OCI-M2 (cell line): ENCODE measurements at regions not wholly inside any gene's neighbourhood (a gene's known extent, or its start where the extent isn't known, plus 50 kb on each side); places are given as distances from the start of the nearest gene placed in this dataset.
"Not testable (repeated sequence)": the region's sequence is repeated elsewhere in the genome, so short reads cannot be mapped to it uniquely, and the experiment has no call there.

Experiments
- DNase-seq: peaks from one replicate; lab custom pipeline; 2025; ENCODE audit not compliant: unreplicated experiment; lab: John Stamatoyannopoulos, UW

DNA sequence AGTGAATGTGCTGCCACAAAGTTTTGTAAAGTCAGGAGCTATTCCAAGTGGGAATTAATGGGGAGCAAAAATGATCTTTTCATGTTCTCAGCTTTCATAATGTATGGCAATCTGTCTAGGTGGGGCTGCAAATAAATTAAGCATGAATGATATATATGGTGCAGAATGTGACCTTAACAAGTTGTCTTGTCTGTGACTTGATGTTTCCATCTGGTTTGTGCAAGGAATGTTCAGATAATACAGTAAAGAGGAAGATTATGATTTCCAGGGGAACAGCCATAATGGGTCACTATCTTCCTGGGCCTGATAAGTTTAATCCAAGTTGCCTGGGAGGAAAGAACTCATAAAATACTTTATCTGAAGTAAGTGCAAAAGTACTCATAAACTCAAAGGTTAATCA, 1815.8 kb upstream of the FLRT2 start:
- no peak for DNase-seq

DNA sequence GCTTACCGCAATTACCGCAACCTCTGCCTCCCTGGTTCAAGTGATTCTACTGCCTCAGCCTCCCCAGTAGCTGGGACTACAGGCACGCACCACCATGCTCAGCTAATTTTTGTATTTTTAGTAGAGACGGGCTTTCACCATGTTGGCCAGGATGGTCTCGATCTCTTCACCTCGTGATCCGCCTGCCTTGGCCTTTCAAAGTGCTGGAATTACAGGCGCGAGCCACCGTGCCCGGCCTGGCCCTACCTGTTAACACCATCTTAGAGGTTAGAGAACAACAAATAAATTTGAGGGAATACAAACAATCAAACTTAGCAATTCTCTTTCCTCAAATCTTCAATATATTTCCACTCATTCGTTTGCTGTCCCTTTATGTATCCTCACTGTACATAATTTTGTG, 1810.5 kb upstream of the FLRT2 start:
- not testable (repeated sequence) for DNase-seq

DNA sequence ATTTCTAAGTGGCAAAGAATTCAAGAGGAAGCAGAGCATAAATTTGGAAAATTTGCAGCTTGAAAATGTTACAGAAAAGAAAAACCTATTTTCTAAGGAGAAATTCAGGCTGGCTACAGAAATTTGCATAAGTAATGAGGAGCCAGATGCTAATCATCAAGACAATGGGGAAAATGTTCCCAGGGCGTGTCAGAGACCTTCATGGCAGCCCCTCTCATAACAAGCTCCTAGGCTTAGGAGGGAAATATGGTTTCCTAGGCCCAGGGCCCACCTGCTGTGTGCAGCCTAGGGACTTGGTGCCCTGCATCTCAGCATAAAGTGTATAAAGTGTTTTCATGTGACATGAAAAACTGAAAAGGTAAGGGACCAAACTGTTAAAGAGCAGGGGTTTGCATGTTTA, 1796.3 kb upstream of the FLRT2 start:
- DNase-seq: no peak

DNA sequence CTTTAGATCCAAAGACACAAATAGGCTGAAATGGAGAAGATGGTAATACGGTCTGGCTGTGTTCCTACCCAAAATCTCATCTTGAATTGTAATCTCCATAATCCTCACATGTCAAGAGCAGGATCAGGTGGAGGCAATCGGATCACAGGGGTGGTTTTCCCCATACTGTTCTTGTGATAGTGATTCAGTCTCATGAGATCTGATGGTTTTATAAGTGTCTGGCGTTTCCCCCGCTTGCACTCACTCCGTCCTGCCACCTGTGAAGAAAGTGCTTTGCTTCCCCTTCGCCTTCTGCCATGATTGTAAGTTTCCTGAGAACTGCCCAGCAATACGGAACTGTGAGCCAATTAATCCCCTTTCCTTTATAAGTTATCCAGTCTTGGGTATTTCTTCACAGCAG, 1795.5 kb upstream of the FLRT2 start:
- no peak for DNase-seq

DNA sequence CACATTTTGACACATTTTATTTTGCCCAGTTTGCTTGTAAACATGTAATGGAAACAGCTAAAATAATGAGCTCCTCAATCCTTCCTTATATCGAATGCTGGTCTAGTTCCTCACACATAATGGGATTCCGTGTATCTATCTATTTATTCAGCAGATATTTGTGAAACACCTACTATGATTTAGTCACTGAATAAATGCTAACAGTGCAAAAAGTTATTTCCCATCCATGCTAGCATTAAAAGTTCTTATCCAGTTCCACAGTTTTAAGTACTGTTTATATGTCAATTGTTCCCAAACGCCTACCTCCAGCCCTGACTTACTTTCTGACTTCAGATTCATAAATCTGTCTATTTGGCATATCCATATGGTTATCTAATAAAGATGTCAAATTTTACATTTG, 1788.7 kb upstream of the FLRT2 start:
- DNase-seq: no peak

DNA sequence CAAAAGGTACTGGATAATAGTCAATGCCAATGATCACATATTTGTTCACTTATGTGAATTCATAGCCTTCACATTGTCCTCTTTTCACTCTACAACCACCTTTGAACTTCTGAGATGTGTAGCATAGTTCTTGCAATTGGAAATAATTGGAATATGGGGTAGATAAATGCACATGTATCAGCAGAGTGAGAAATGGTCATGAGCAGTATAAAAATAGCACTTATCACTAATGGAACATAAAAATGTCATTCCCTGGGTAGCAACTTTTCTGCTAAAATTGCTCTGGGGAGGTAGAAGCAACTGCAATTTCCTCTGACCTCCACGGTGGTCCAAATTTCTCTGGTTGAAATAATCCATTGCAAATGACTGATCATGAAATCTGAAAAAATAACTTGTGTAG, 1785.7 kb upstream of the FLRT2 start:
- no peak for DNase-seq

DNA sequence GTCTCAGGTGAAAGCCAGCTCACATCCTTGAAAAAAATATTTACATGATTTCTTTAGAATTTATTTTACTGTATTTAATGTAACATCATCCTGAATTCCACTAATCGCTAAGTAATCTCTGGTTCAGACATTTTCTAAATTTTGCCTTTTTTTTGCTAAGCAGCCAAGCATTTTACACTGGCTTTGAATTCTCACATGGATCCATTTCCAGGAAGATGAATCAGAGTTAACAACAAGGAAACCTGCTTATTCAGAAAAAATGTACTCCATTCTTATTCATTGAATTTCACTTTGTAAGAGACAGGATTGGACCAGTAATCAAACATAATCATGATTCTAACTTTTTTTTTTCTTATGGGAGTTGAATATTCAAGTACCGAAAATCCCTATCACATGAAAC, 1785.1 kb upstream of the FLRT2 start:
- no peak for DNase-seq

DNA sequence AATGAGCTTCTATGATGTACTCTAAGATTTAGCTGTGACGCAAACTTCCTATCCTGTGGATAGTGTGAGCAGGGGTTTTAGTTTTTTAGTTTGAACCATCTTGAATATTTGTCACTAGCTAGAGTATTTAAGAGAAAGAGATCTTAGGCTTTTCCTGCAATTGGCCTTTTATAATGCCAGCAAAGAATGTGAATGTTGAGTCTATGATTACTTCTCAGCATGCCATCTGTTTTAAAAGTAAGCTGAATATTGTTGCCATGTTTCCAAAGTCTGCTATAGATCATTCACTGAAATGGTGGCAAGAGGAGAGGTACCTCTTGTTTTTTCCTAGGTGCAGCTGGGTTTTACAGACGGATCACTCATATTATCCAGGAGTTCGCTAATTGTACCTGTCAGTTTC, 1783.6 kb upstream of the FLRT2 start:
- no peak for DNase-seq

DNA sequence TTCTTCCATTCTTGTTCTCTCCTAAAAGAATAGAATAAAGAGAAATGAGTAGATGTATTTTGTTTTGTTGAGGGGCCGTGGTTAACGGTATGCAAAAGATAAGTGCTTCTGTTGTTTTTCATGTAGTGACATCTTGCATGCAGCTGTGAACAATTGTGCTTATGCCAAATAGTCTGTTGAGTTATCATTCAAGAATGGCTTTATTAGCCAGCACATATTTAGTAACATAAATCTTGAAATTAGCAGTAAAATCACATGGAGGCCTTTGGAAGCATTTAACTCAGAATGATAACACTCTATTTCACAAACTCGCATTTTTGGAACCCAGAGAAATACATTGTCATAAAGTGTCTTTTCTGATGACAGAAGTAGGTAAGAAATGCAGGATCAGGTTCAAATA, 1772.0 kb upstream of the FLRT2 start:
- no peak for DNase-seq

DNA sequence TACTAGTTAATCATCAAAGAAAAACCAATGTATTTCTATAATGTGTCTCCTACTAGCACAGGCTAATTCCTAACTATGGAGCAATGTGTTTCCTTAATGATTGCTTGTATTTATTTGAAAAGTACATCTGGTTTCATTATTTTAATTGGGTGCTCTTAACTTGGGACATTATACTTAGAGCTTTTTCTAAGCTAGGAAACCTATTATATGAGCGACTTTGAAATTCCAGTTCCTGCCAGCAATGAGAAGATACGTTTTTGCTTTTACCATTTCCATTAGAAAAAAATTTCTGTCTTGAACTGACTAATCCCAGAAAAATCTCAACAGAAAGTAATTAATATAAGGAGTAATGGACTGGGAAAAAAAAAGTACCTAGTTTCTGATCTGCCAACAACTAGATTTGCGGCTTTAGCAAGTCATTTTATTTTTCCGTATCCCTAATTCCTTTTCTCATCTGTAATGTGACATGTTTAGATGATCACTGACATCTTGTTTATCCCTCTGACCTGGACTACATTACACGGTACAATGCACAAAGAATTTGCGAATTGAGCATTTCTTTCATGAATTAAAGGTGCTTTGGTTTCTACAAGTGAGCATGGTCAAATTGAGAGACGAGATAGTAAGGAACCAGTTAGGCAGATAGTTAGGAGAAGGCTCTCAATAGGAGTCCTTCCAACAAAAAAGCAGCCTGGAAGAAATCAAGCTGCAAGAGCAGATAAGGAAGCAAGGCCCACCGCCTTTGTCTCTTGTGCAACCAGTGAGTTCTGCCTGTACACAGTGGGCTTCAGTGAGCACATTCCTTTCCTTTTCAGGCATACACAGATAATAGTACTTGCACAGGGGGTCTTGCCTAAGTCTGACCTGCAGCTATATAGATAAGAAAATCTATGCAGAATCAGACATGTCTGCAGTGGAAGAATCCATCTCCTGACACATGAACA, 1765.0 kb upstream of the FLRT2 start:
- peak; percentile 68 for DNase-seq

DNA sequence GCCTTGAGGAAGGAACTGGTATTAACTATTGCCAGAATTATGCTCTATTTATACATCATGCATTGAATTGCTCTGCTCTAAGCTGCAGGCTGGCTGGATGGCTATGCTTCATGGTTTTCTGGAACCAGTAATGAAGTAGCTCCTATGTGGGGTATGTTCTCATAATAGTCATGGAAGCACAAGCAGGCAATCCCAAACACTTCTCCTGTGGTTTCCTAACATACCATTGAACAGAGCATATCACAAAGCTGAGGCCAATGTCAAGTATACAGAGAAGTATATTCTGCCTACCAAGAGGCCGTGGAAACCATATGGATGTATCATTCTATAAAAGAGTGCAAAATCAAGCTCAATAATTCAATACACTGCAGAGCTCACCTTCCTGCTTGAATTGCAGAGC, 1752.4 kb upstream of the FLRT2 start:
- no peak for DNase-seq

DNA sequence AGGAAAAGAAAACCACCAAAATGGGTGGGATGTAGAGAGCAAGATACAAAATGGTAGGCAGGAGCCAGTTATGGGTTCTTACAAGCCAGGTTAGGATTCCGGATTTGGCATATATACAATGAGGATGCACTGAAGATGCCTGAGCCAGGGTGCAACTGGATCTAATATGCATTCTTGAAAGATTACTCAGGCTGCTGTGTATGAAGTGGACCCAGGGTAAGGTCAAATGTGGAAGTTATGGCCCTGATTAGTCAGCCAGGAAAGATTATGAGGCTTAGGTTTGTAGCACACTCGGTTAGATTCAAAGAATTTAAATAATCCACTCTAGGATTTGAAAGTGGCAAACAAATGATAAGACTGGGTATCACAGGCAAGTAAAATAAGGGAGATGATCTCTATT, 1750.7 kb upstream of the FLRT2 start:
- no peak for DNase-seq

DNA sequence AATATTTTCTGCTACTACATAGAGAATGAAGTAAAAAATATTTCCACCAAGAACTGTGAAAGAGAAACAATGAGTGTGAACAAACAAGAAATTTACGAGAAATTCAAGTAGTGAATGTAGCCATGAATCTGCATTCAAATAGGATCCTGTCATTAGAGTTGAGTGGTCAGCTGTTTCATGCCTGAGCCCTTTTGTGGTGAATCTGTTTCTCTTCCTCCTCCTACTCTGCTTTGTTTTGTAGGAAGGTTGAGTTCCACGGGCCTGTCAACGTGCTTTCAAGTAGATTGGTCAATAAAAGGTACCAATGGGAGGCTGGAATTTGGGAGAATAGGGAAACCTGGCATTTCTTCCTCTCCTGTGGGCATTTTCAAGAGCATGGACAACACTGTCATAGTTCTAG, 1749.6 kb upstream of the FLRT2 start:
- no peak for DNase-seq

DNA sequence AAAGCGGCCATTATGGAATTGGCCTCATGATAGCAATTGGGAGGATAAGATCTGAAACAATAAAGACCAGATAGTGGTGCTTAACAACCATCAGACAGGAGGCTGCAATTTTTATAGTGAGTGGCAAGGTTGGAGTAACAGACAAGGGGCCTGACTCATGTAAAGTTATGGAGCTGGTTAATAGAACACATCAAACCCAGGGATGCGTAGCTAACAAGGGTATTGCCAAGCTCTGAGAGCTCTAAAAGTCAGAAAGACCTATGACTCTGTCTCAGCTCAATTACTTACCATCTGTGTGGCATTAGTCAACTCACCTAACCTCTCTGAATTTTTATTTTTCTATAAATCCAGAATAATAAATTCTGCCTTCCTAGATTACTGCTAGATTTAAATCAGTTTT, 1731.5 kb upstream of the FLRT2 start:
- DNase-seq: no peak

DNA sequence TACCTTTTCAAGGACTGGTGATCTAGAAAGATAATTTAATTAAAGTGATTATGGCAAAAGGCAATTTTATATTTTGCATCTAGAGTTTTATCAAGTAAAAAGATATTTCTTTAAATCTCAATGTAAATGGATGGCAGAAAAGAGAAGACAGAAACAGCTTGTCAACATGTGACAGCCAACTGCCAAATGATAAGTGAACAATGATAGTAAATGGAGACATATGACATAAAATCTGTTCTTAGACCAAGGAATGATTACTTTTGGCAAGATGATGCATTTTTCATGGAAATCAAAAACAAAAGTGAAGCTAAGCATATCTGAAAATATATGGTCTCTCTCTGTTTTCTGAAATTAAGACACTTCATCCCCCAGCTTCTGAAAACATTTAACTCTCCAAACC, 1730.7 kb upstream of the FLRT2 start:
- no peak for DNase-seq

DNA sequence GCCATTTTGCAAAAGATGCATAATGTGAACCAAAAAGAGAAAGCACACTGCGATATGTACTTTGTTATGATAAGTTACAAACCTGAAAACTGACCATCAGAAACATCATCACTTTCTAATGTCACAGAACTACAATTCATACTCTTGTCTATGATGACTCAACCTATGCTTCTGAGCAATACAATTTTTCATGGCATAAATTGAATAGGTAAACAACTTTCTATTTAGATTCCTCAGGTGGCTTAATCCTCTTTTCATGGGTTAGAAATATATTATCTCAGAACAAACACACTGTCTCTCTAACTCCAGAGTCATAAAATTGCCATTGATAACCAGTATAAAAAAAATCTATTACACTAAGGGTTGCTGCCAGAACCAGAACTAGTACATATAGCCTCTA, 1715.0 kb upstream of the FLRT2 start:
- no peak for DNase-seq

DNA sequence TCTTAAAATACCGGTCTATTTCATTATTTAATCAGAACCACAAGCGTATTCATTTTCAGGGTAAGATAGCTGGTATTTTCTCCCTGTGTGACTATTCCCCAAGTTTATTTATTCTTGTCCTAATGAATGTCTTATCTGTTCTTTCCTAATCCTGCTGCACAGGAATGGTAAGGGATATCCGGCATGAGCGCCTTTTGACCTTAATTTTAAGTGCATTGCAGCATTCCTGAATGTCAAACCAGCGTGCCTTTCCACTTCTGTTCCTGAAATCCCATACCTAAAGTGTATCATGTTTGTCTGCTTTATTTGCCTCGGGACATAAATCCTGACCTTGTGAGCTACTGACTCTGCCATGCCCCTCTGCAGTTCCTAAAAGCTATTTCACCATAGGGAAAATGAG, 1713.2 kb upstream of the FLRT2 start:
- DNase-seq: no peak

DNA sequence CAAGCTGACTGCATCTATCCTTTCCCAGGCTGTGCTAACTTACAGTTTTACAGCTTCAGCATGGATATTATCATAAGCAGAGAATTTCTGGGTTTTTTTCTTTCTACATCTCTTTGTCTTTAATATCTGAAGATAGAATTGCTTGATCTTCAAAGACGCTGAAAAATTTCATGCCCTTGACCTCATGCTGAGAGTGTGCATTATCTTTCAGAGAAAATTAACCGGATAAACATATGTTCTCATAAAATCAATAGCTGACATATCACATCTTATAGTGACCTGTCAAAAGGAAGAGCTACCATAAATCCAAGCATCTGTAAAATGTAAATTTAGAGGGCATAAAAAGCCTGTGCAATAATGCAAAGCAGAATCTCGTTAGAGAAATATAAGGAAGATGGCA, 1704.1 kb upstream of the FLRT2 start:
- DNase-seq: no peak

DNA sequence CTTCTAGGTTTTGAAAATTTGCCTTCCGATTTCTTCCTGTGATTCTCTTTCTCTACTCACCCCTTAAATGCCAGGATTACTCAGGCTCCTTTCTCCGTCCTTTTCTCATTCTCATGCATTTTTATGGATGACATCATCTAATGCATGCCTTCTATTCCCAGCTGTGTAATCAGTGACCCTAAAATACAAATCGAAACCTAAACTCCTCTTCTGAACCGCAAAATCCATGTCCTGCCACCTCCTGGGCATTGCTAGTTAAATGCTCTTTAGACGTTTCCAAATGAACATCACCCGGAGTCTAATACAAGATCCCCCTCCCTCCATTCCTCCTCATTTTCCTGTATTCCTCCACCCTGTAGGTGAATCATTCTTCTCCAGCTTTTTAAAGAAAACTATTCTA, 1703.1 kb upstream of the FLRT2 start:
- no peak for DNase-seq

DNA sequence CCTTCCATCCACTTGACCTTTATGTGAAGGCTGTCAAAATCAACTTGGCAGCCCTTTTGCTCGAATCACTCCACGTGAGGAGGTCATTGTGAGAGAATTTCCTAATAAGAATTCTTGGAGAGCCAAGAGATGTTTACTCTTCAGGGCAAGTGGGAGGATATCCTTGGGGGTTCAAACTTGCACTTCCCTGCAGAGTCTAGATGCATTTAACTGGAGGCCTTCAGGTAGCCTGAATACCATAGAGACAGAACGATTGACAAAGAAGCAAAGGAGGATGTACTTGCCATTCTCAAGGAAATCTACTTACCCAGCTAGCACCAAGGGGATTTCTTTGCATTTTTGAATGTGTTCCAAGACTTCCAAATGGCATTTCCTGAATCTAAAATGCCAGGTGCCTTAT, 1702.6 kb upstream of the FLRT2 start:
- DNase-seq: no peak

DNA sequence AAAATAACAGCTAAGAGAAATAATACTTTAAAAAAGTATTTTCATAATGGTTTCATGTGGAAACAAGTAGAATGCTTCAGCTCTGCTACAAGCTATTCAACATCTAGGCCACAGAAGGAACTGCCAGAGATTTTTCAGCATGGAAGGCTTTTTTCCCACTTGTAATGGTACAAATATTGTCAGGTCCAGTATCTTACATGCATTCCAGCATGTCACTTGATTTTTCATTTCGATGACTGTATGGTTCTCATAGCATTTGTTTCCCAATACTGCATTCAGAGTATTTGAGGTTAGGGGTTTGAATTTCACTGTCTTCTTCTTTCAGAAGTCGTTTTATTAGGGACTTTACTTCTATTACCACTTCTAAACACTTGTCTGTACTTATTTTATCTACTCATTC, 1701.5 kb upstream of the FLRT2 start:
- no peak for DNase-seq

DNA sequence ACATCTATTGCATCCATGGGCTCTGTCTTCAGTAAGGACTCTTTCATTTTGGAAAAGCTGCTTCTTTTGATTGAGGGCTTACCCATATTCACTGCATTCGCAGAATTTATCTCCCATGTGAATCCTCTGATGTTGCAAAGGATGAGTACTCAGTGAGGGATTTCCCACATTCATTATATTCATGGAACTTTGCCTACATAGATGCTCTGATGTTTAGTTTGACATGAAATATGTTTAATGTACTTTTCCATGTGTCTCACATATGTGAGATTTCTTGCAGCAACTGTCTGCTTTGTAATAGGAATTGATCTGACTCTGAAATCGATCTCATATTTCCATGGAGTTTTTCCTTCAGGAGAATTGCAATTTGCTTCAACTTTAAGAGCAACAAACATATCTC, 1699.6 kb upstream of the FLRT2 start:
- DNase-seq: no peak

DNA sequence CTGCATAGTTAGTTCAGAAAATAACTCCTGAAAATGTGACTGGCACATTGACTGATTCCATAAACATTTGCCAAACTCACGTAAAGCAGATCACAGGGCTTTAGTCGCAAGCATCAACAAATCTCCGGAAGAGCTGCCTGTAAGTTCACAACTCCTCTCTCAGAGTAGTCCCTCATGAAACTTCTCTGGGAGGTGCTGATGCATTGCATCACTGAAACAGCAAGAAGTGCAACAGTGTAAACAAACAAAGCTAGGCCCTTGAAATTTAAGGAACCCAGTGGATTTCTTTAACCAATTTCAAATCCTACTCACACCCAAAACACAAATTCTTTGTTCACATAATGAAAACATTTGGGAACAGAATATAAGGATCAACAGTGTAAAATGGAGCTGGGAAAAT, 1691.7 kb upstream of the FLRT2 start:
- no peak for DNase-seq
